Esophagus muscularis mucosa (tissue), 4 donors: ENCODE measurements at regions not wholly inside any gene's neighbourhood (a gene's known extent, or its start where the extent isn't known, plus 50 kb on each side); places are given as distances from the start of the nearest gene placed in this dataset.

Experiments
- DNase-seq: peaks from one replicate; pipeline ENCODE4 v3.0.0-alpha.2; 2017; ENCODE audit errors: extremely low spot score
- H3K27ac ChIP-seq, 4 donors: fragments of 200-600 bp; sonication (generic); replicated peaks in 1 of 4; 1 replicate in 3 of 4; 2 replicates in 1 of 4; pipeline ENCODE4 v1.5.1; 2016 to 2019; ENCODE audit warnings: mild to moderate bottlenecking in 1 of 4
- H3K27me3 ChIP-seq, 4 donors: fragments of 200-600 bp; sonication (generic); one replicate each; pipeline versions ENCODE4 v1.5.1 to v1.6.0; 2016 to 2019
- H3K36me3 ChIP-seq, 4 donors: fragments of 200-600 bp; sonication (generic); one replicate each; pipeline ENCODE4 v1.5.1; 2016 to 2019
- H3K4me1 ChIP-seq, 4 donors: fragments of 200-600 bp; sonication (generic); one replicate each; pipeline ENCODE4 v1.5.1; 2016 to 2019
- H3K4me3 ChIP-seq, 4 donors: fragments of 200-600 bp; sonication (generic); 1 replicate in 2 of 4; 2 replicates in 2 of 4; pipeline ENCODE4 v1.5.1; 2016 to 2019; ENCODE audit warnings: mild to moderate bottlenecking in 4 of 4, moderate library complexity in 1 of 4
- H3K9me3 ChIP-seq, 4 donors: fragments of 200-600 bp; sonication (generic); 1 replicate in 3 of 4; 2 replicates in 1 of 4; pipeline ENCODE4 v1.5.1; 2016 to 2019
- EP300 ChIP-seq: sonication (generic); formaldehyde crosslinking; IDR thresholded peaks from one replicate; pipeline ENCODE4 v1.6.1; 2017; ENCODE audit warnings: antibody characterized with exemption
- POLR2A ChIP-seq: fragments of 450-650 bp; IDR thresholded peaks from one replicate; pipeline ENCODE4 v1.6.1; 2017; ENCODE audit warnings: antibody characterized with exemption, moderate library complexity, mild to moderate bottlenecking, low read depth
- POLR2AphosphoS5 ChIP-seq, 2 donors: sonication (generic); formaldehyde crosslinking; IDR thresholded peaks; one replicate each; pipeline ENCODE4 v1.6.1; 2017; ENCODE audit warnings: antibody characterized with exemption in 2 of 2
- WGBS: methylation state at CpG from one replicate; pipeline ENCODE4 v1.1.5; 2018; 5-methylcytosine and 5-hydroxymethylcytosine counted together
- intact Hi-C: fragments of 100-400 bp; cut with DNase I; formaldehyde crosslinking; loops from one replicate; pipeline ENCODE4 v1.15.1; 2023
- TF ChIP-seq, protein P1 (sequence below), 3 experiments: fragments of 200-600 bp in 2 of 3; fragments of 450-650 bp in 1 of 3; sonication (generic) in 2 of 3; IDR thresholded peaks; one replicate each; pipeline ENCODE4 v1.5.1; 2017 to 2019; ENCODE audit warnings: antibody characterized with exemption in 3 of 3, mild to moderate bottlenecking in 2 of 3, moderate library complexity in 1 of 3

DNA sequence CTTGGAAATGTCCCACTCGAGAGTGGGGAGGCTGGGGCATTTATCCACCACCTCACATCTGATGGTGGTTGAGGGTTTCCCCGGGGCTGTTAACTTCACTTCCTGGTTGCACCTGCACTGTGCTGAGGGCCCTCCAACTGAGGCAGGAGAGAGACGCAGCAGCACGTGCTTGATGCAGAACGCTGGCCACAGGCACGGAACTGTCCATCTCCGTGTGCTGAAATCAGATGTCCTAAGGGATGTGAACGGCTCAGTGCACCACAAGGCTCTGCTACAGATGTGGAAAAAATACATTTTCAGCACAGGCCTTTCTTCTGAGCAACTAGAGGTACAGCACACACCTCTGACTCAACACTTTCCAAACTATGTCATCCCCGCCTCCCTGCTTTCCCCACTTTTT, 114.8 kb upstream of the C16orf82 start:
- 18% methylated on average over 7 of the region's 9 CpGs for WGBS
- Histone ChIP-seq H3K4me3 (no peak overlapping the region), H3K9me3 (no peaks in the 10 kb centered on the region), H3K36me3 (no peaks in the 10 kb centered on the region), H3K4me1 (no peaks in the 10 kb centered on the region), H3K27ac (no peak overlapping the region), H3K27me3 (peaks cover 0 to 31% (median 0%) of the 10 kb centered on the region in 4 donors)
- no peak for DNase-seq
- intact Hi-C loops, result no loop called here
- TF ChIP-seq POLR2A (no peak), POLR2AphosphoS5 (IDR thresholded peaks at IDR 0.05) (no peak), EP300 (no peak)
- TF ChIP-seq, protein P1, sequence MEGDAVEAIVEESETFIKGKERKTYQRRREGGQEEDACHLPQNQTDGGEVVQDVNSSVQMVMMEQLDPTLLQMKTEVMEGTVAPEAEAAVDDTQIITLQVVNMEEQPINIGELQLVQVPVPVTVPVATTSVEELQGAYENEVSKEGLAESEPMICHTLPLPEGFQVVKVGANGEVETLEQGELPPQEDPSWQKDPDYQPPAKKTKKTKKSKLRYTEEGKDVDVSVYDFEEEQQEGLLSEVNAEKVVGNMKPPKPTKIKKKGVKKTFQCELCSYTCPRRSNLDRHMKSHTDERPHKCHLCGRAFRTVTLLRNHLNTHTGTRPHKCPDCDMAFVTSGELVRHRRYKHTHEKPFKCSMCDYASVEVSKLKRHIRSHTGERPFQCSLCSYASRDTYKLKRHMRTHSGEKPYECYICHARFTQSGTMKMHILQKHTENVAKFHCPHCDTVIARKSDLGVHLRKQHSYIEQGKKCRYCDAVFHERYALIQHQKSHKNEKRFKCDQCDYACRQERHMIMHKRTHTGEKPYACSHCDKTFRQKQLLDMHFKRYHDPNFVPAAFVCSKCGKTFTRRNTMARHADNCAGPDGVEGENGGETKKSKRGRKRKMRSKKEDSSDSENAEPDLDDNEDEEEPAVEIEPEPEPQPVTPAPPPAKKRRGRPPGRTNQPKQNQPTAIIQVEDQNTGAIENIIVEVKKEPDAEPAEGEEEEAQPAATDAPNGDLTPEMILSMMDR (IDR thresholded peaks at IDR 0.05), result no peak

DNA sequence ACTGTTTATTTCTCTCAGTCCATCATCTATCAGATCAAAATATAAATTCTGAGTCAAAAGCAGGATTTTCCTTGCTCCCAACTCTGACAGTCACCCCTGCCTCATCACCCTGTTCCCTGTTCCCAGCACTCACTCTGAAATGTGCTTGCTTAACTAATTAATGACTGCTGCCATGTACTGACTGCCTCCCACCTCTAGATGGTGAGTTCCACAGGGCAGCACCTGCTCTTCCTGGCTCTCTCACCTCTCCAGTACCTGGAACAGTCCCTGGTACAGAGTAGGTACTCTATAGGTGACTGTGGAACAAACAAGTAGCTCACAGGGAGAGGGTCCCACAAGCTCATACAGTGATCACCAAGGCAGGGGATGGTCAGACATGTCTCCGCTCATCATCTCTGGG, 114.3 kb upstream of the C16orf82 start:
- 100% methylated on average over 1 of the region's 1 CpG for WGBS
- TF ChIP-seq POLR2AphosphoS5 (IDR thresholded peaks at IDR 0.05) (no peak), POLR2A (no peak), EP300 (no peak)
- TF ChIP-seq, protein P1 (IDR thresholded peaks at IDR 0.05), result no peak

GRCh38 chr16:26957283-26957859, 109.4 kb upstream of the C16orf82 start:
- intact Hi-C loops, result no loop called here
- peaks cover 0 to 8% (median 0%) of the 10 kb centered on the region in 4 donors for H3K9me3 ChIP-seq
- no peak overlapping the region for H3K27ac ChIP-seq
- WGBS, result 81% methylated on average over 2 of the region's 2 CpGs
- H3K36me3 ChIP-seq, result no peaks in the 10 kb centered on the region
- H3K4me3 ChIP-seq, result no peak overlapping the region
- no peak for DNase-seq
- H3K4me1 ChIP-seq, result no peaks in the 10 kb centered on the region
- TF ChIP-seq EP300, result no peak
- TF ChIP-seq, protein P1 (IDR thresholded peaks at IDR 0.05), result no peak
- no peak for TF ChIP-seq POLR2A
- TF ChIP-seq POLR2AphosphoS5 (IDR thresholded peaks at IDR 0.05), result no peak
- H3K27me3 ChIP-seq, result peaks cover 0 to 26% (median 0%) of the 10 kb centered on the region in 4 donors

More for the DNA sequence above, 114.3 kb upstream of the C16orf82 start:
- intact Hi-C loops, result no loop called here
- Histone ChIP-seq H3K36me3 (no peaks in the 10 kb centered on the region), H3K27ac (no peak overlapping the region), H3K9me3 (no peaks in the 10 kb centered on the region), H3K27me3 (peaks cover 0 to 31% (median 0%) of the 10 kb centered on the region in 4 donors), H3K4me3 (no peak overlapping the region), H3K4me1 (no peaks in the 10 kb centered on the region)
- DNase-seq, result no peak

GRCh38 chr16:26959416-26960009, 107.2 kb upstream of the C16orf82 start:
- 48% methylated on average over 5 of the region's 5 CpGs for WGBS
- TF ChIP-seq EP300 (no peak), POLR2A (no peak), POLR2AphosphoS5 (IDR thresholded peaks at IDR 0.05) (no peak)
- TF ChIP-seq, protein P1 (IDR thresholded peaks at IDR 0.05), result no peak

More at GRCh38 chr16:26959416-26960009, 107.2 kb upstream of the C16orf82 start:
- no peak overlapping the region for H3K4me3 ChIP-seq
- H3K27ac ChIP-seq, result no peak overlapping the region
- DNase-seq, result no peak
- H3K27me3 ChIP-seq, result peaks cover 0 to 27% (median 0%) of the 10 kb centered on the region in 4 donors
- intact Hi-C loops, result no loop called here
- peaks cover 0 to 8% (median 0%) of the 10 kb centered on the region in 4 donors for H3K9me3 ChIP-seq
- H3K4me1 ChIP-seq, result no peaks in the 10 kb centered on the region
- H3K36me3 ChIP-seq, result no peaks in the 10 kb centered on the region
